GM23338 (cell line): ENCODE measurements at regions not wholly inside any gene's neighbourhood (a gene's known extent, or its start where the extent isn't known, plus 50 kb on each side); places are given as distances from the start of the nearest gene placed in this dataset.

Source experiments
- ATAC-seq: fragments of 200-7000 bp; cut with Tn5 transposase; 3 replicates; pipeline ENCODE4 v1.9.1; 2020
- DNase-seq: peaks from one replicate; pipeline ENCODE4 v3.0.0-alpha.2; 2015; ENCODE audit warnings: low spot score
- H2AFZ ChIP-seq: fragments of 200-600 bp; sonication (generic); 2 replicates; pipeline ENCODE4 v1.8.0; 2016; ENCODE audit warnings: antibody characterized with exemption, mild to moderate bottlenecking, moderate library complexity
- H3F3A ChIP-seq: fragments of 200-600 bp; sonication (generic); replicated peaks from 2 replicates; pipeline ENCODE4 v1.8.0; 2017; ENCODE audit warnings: antibody characterized with exemption, mixed run types, low read depth
- H3K27ac ChIP-seq: fragments of 200-600 bp; sonication (generic); 2 replicates; pipeline ENCODE4 v1.6.1; 2016; ENCODE audit warnings: low read depth
- H3K27me3 ChIP-seq: fragments of 200-600 bp; sonication (generic); 2 replicates; pipeline ENCODE4 v1.8.0; 2016; ENCODE audit warnings: mild to moderate bottlenecking, mixed run types, moderate library complexity; ENCODE audit not compliant: insufficient read depth
- H3K36me3 ChIP-seq: fragments of 200-600 bp; sonication (generic); 2 replicates; pipeline ENCODE4 v1.8.0; 2016; ENCODE audit warnings: mild to moderate bottlenecking; ENCODE audit not compliant: insufficient read depth
- H3K4me1 ChIP-seq: fragments of 200-600 bp; sonication (generic); 2 replicates; pipeline ENCODE4 v1.8.0; 2016; ENCODE audit warnings: mild to moderate bottlenecking, moderate library complexity; ENCODE audit not compliant: insufficient read depth
- H3K4me2 ChIP-seq: fragments of 200-600 bp; sonication (generic); 2 replicates; pipeline ENCODE4 v1.7.1; 2017; ENCODE audit warnings: mixed run types
- H3K4me3 ChIP-seq: fragments of 200-600 bp; sonication (generic); 2 replicates; pipeline ENCODE4 v1.6.1; 2016; ENCODE audit warnings: mixed run types
- H3K79me2 ChIP-seq: fragments of 200-600 bp; sonication (generic); replicated peaks from 2 replicates; pipeline ENCODE4 v1.8.0; 2017; ENCODE audit warnings: mild to moderate bottlenecking; ENCODE audit not compliant: insufficient read depth
- H3K9me2 ChIP-seq: fragments of 200-600 bp; sonication (generic); 2 replicates; pipeline ENCODE4 v1.8.0; 2017; ENCODE audit not compliant: insufficient read depth
- H4K20me1 ChIP-seq: fragments of 200-600 bp; sonication (generic); replicated peaks from 2 replicates; pipeline ENCODE4 v1.8.0; 2017; ENCODE audit warnings: mild to moderate bottlenecking; ENCODE audit not compliant: insufficient read depth
- H3K27ac Mint-ChIP-seq: 2 replicates; pipeline ENCODE4 v1.8.0; 2020; ENCODE audit warnings: inconsistent platforms, mild to moderate bottlenecking, moderate library complexity, mixed read lengths
- H3K27me3 Mint-ChIP-seq: 3 replicates; pipeline ENCODE4 v1.8.0; 2022; ENCODE audit warnings: low read depth, mild to moderate bottlenecking, moderate library complexity, mixed read lengths, inconsistent platforms; ENCODE audit not compliant: insufficient read depth, poor library complexity
- H3K36me3 Mint-ChIP-seq: 3 replicates; pipeline ENCODE4 v1.8.0; 2021; ENCODE audit warnings: low read depth, mild to moderate bottlenecking, inconsistent platforms, moderate library complexity, mixed read lengths
- H3K4me1 Mint-ChIP-seq: 3 replicates; pipeline ENCODE4 v1.8.0; 2020; ENCODE audit warnings: mild to moderate bottlenecking, inconsistent platforms, mixed read lengths
- H3K4me3 Mint-ChIP-seq: 3 replicates; pipeline ENCODE4 v1.8.0; 2021; ENCODE audit warnings: moderate library complexity, mild to moderate bottlenecking, inconsistent platforms, mixed read lengths
- H3K9me3 Mint-ChIP-seq: 3 replicates; pipeline ENCODE4 v1.8.0; 2020; ENCODE audit warnings: moderate library complexity, mild to moderate bottlenecking, inconsistent platforms, mixed read lengths
- CREB1 ChIP-seq: fragments of 250-450 bp; sonication (Bioruptor Pico); IDR thresholded peaks from 2 replicates; pipeline ENCODE4 v1.5.0; 2020; ENCODE audit warnings: low read depth, mild to moderate bottlenecking, moderate library complexity
- EZH2 ChIP-seq: fragments of 200-600 bp; sonication (generic); IDR thresholded peaks from one replicate; pipeline ENCODE4 v1.8.0; 2017; ENCODE audit warnings: antibody characterized with exemption, mild to moderate bottlenecking, low read depth; ENCODE audit not compliant: unreplicated experiment
- EZH2phosphoT487 ChIP-seq: fragments of 200-600 bp; sonication (generic); IDR thresholded peaks from one replicate; pipeline ENCODE4 v1.8.1; 2018; ENCODE audit warnings: antibody characterized with exemption; ENCODE audit not compliant: unreplicated experiment
- JUNB ChIP-seq: IDR thresholded peaks from one replicate; pipeline ENCODE4 v1.6.1; 2016; ENCODE audit warnings: antibody characterized with exemption; ENCODE audit not compliant: unreplicated experiment
- NANOG ChIP-seq: IDR thresholded peaks from 2 replicates; pipeline ENCODE4 v1.6.1; 2016; ENCODE audit warnings: antibody characterized with exemption, borderline replicate concordance
- POLR2AphosphoS5 ChIP-seq: IDR thresholded peaks from 2 replicates; pipeline ENCODE4 v1.6.1; 2016; ENCODE audit warnings: antibody characterized with exemption, low read depth
- STAT1 ChIP-seq: IDR thresholded peaks from one replicate; pipeline ENCODE4 v1.6.1; 2016; ENCODE audit warnings: antibody characterized with exemption; ENCODE audit not compliant: unreplicated experiment
- ZNF114 ChIP-seq: fragments of 250-450 bp; sonication (Bioruptor Pico); IDR thresholded peaks from 2 replicates; pipeline ENCODE4 v1.5.0; 2020; ENCODE audit warnings: mild to moderate bottlenecking, moderate library complexity
- ZNF331 ChIP-seq: fragments of 250-450 bp; sonication (Bioruptor Pico); IDR thresholded peaks from 2 replicates; pipeline ENCODE4 v1.5.0; 2020; ENCODE audit warnings: low read depth, mild to moderate bottlenecking, moderate library complexity
- TF ChIP-seq, protein P1 (sequence below): IDR thresholded peaks from 2 replicates; pipeline ENCODE4 v1.6.1; 2016; ENCODE audit warnings: antibody characterized with exemption
- TF ChIP-seq, protein P2 (sequence below): IDR thresholded peaks from one replicate; pipeline ENCODE4 v1.6.1; 2018; ENCODE audit warnings: antibody characterized with exemption; ENCODE audit not compliant: unreplicated experiment
- TF ChIP-seq, protein P3 (sequence below): fragments of 250-450 bp; sonication (Bioruptor Pico); IDR thresholded peaks from 2 replicates; pipeline ENCODE4 v1.5.0; 2020; ENCODE audit warnings: mild to moderate bottlenecking, moderate library complexity
- TF ChIP-seq, protein P4 (sequence below), 2 experiments: fragments of 200-600 bp in 1 of 2; sonication (generic) in 1 of 2; conservative IDR thresholded peaks; 2 replicates each; pipeline versions ENCODE4 v1.5.1 to v1.6.1; 2016 to 2017; ENCODE audit warnings: antibody characterized with exemption in 2 of 2, low read depth in 2 of 2, mild to moderate bottlenecking in 2 of 2, moderate library complexity in 1 of 2

DNA sequence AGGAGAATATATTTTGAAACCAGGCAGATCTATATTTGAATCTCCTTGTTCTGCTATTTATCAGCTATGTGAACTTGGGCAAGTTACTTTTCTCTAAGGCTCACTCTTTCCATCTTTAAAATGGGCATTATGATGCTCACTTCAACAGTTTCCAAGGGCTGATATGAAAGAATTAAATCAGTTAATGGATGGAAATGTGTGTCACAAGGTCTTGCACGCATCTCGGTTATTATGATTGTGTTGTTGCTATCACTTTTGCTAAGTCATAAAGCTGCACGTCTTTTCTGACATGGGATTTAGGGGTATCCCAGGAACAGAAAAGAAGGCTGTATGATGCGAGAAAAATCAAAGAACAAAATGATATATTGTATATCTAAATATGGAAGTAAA is 721.5 kb upstream of the TBX3 start:
- Histone ChIP-seq H3K27me3 (no peaks in the 10 kb centered on the region), H3K79me2 (no peaks in the 10 kb centered on the region), H3K36me3 (no peaks in the 10 kb centered on the region), H4K20me1 (no peaks in the 10 kb centered on the region), H3K4me3 (no peak overlapping the region), H3K9me2 (no peaks in the 10 kb centered on the region), H3K4me2 (no peak overlapping the region), H3F3A (no peaks in the 10 kb centered on the region), H3K27ac (no peak overlapping the region), H2AFZ (no peak overlapping the region), H3K4me1 (peaks cover 3% of the 10 kb centered on the region; the same call in 1 of the 2 replicates)
- Mint-ChIP-seq H3K4me3 (no peak overlapping the region), H3K27me3 (peaks cover 2% of the 10 kb centered on the region), H3K9me3 (no peaks in the 10 kb centered on the region; the same call in 2 of the 3 replicates), H3K36me3 (no peaks in the 10 kb centered on the region), H3K27ac (no peak overlapping the region), H3K4me1 (peaks cover 14% of the 10 kb centered on the region)
- no peak for DNase-seq
- TF ChIP-seq CREB1 (CRISPR knock-in tag) (no peak), JUNB (no peak), EZH2phosphoT487 (no peak), POLR2AphosphoS5 (no peak), NANOG (no peak), ZNF114 (CRISPR knock-in tag) (no peak), STAT1 (no peak), EZH2 (no peak), ZNF331 (no peak)
- TF ChIP-seq, protein P1, sequence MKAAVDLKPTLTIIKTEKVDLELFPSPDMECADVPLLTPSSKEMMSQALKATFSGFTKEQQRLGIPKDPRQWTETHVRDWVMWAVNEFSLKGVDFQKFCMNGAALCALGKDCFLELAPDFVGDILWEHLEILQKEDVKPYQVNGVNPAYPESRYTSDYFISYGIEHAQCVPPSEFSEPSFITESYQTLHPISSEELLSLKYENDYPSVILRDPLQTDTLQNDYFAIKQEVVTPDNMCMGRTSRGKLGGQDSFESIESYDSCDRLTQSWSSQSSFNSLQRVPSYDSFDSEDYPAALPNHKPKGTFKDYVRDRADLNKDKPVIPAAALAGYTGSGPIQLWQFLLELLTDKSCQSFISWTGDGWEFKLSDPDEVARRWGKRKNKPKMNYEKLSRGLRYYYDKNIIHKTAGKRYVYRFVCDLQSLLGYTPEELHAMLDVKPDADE = no peak
- TF ChIP-seq, protein P2, sequence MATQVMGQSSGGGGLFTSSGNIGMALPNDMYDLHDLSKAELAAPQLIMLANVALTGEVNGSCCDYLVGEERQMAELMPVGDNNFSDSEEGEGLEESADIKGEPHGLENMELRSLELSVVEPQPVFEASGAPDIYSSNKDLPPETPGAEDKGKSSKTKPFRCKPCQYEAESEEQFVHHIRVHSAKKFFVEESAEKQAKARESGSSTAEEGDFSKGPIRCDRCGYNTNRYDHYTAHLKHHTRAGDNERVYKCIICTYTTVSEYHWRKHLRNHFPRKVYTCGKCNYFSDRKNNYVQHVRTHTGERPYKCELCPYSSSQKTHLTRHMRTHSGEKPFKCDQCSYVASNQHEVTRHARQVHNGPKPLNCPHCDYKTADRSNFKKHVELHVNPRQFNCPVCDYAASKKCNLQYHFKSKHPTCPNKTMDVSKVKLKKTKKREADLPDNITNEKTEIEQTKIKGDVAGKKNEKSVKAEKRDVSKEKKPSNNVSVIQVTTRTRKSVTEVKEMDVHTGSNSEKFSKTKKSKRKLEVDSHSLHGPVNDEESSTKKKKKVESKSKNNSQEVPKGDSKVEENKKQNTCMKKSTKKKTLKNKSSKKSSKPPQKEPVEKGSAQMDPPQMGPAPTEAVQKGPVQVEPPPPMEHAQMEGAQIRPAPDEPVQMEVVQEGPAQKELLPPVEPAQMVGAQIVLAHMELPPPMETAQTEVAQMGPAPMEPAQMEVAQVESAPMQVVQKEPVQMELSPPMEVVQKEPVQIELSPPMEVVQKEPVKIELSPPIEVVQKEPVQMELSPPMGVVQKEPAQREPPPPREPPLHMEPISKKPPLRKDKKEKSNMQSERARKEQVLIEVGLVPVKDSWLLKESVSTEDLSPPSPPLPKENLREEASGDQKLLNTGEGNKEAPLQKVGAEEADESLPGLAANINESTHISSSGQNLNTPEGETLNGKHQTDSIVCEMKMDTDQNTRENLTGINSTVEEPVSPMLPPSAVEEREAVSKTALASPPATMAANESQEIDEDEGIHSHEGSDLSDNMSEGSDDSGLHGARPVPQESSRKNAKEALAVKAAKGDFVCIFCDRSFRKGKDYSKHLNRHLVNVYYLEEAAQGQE = no peak
- TF ChIP-seq, protein P3, sequence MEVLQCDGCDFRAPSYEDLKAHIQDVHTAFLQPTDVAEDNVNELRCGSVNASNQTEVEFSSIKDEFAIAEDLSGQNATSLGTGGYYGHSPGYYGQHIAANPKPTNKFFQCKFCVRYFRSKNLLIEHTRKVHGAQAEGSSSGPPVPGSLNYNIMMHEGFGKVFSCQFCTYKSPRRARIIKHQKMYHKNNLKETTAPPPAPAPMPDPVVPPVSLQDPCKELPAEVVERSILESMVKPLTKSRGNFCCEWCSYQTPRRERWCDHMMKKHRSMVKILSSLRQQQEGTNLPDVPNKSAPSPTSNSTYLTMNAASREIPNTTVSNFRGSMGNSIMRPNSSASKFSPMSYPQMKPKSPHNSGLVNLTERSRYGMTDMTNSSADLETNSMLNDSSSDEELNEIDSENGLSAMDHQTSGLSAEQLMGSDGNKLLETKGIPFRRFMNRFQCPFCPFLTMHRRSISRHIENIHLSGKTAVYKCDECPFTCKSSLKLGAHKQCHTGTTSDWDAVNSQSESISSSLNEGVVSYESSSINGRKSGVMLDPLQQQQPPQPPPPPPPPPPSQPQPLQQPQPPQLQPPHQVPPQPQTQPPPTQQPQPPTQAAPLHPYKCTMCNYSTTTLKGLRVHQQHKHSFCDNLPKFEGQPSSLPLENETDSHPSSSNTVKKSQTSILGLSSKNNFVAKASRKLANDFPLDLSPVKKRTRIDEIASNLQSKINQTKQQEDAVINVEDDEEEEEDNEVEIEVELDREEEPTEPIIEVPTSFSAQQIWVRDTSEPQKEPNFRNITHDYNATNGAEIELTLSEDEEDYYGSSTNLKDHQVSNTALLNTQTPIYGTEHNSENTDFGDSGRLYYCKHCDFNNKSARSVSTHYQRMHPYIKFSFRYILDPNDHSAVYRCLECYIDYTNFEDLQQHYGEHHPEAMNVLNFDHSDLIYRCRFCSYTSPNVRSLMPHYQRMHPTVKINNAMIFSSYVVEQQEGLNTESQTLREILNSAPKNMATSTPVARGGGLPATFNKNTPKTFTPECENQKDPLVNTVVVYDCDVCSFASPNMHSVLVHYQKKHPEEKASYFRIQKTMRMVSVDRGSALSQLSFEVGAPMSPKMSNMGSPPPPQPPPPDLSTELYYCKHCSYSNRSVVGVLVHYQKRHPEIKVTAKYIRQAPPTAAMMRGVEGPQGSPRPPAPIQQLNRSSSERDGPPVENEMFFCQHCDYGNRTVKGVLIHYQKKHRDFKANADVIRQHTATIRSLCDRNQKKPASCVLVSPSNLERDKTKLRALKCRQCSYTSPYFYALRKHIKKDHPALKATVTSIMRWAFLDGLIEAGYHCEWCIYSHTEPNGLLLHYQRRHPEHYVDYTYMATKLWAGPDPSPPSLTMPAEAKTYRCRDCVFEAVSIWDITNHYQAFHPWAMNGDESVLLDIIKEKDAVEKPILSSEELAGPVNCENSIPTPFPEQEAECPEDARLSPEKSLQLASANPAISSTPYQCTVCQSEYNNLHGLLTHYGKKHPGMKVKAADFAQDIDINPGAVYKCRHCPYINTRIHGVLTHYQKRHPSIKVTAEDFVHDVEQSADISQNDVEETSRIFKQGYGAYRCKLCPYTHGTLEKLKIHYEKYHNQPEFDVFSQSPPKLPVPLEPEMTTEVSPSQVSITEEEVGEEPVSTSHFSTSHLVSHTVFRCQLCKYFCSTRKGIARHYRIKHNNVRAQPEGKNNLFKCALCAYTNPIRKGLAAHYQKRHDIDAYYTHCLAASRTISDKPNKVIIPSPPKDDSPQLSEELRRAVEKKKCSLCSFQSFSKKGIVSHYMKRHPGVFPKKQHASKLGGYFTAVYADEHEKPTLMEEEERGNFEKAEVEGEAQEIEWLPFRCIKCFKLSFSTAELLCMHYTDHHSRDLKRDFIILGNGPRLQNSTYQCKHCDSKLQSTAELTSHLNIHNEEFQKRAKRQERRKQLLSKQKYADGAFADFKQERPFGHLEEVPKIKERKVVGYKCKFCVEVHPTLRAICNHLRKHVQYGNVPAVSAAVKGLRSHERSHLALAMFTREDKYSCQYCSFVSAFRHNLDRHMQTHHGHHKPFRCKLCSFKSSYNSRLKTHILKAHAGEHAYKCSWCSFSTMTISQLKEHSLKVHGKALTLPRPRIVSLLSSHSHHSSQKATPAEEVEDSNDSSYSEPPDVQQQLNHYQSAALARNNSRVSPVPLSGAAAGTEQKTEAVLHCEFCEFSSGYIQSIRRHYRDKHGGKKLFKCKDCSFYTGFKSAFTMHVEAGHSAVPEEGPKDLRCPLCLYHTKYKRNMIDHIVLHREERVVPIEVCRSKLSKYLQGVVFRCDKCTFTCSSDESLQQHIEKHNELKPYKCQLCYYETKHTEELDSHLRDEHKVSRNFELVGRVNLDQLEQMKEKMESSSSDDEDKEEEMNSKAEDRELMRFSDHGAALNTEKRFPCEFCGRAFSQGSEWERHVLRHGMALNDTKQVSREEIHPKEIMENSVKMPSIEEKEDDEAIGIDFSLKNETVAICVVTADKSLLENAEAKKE = no peak
- TF ChIP-seq, protein P4, sequence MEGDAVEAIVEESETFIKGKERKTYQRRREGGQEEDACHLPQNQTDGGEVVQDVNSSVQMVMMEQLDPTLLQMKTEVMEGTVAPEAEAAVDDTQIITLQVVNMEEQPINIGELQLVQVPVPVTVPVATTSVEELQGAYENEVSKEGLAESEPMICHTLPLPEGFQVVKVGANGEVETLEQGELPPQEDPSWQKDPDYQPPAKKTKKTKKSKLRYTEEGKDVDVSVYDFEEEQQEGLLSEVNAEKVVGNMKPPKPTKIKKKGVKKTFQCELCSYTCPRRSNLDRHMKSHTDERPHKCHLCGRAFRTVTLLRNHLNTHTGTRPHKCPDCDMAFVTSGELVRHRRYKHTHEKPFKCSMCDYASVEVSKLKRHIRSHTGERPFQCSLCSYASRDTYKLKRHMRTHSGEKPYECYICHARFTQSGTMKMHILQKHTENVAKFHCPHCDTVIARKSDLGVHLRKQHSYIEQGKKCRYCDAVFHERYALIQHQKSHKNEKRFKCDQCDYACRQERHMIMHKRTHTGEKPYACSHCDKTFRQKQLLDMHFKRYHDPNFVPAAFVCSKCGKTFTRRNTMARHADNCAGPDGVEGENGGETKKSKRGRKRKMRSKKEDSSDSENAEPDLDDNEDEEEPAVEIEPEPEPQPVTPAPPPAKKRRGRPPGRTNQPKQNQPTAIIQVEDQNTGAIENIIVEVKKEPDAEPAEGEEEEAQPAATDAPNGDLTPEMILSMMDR (conservative IDR thresholded peaks at IDR 0.05; ENCODE audit: low read depth in 2 of 2) = no peak
- no peak for ATAC-seq
